H1 (cell line): ENCODE measurements at regions not wholly inside any gene's neighbourhood (a gene's known extent, or its start where the extent isn't known, plus 50 kb on each side); places are given as distances from the start of the nearest gene placed in this dataset.

Experiments used
- CREB1 ChIP-seq: IDR thresholded peaks from 2 replicates; pipeline ENCODE4 v1.6.1; 2012; ENCODE audit warnings: inconsistent platforms
- POLR2A ChIP-seq, 2 experiments: IDR thresholded peaks; 1 replicate in 1 of 2; 2 replicates in 1 of 2; pipeline ENCODE4 v1.6.1; 2011; ENCODE audit warnings: low read depth in 2 of 2, low read length in 2 of 2, mild to moderate bottlenecking in 2 of 2; ENCODE audit errors: control extremely low read depth in 1 of 2
- RAD21 ChIP-seq, 2 experiments: IDR thresholded peaks in 1 of 2; conservative IDR thresholded peaks in 1 of 2; 2 replicates each; pipeline ENCODE4 v1.6.1; 2011; ENCODE audit warnings: low read depth in 2 of 2, low read length in 2 of 2, improper control_type of control experiment in 1 of 2, inconsistent platforms in 1 of 2, mild to moderate bottlenecking in 1 of 2, moderate library complexity in 1 of 2
- USF2 ChIP-seq: IDR thresholded peaks from 2 replicates; pipeline ENCODE4 v1.6.1; 2011; ENCODE audit warnings: low read length, improper control_type of control experiment

DNA sequence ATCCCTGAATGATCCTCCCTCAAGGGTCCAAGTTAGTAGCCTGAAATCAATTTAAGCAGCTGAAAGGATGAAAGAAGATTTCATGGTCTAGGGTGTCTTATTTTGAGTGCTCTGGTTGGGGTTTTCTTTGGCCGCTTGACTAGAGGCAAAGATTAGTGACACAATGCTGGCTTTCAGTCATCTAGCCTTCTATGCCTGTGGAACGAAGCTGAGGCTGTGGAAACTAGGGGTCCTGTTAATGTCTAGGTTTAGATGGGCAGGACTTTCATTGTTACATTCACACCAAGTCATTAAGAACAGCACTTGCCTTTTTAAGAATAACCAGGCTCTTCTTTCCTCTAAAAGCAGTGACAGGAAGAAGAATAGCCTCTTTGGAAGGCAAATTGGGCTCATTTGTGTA is 253.8 kb upstream of the E2F7 start:
- TF ChIP-seq POLR2A (IDR thresholded peaks at IDR 0.05; ENCODE audit: control extremely low read depth in 1 of 2, low read depth in 2 of 2, low read length in 2 of 2) (no peak), CREB1 (no peak), USF2 (no peak), RAD21 (IDR thresholded peaks at IDR 0.05 in 1 of 2, conservative IDR thresholded peaks at IDR 0.05 in 1 of 2; ENCODE audit: low read depth in 2 of 2, low read length in 2 of 2) (no peak)
